Duodenal mucosa (tissue), 2 donors: ENCODE measurements at regions not wholly inside any gene's neighbourhood (a gene's known extent, or its start where the extent isn't known, plus 50 kb on each side); places are given as distances from the start of the nearest gene placed in this dataset.

Experiments
- H3K27ac ChIP-seq: one replicate; pipeline ENCODE4 v1.7.0; 2013; ENCODE audit warnings: low read depth, low read length
- H3K27me3 ChIP-seq, 2 donors: one replicate each; pipeline ENCODE4 v1.7.0; 2013; ENCODE audit warnings: low read length in 2 of 2, control low read depth in 1 of 2; ENCODE audit not compliant: insufficient read depth in 2 of 2, control insufficient read depth in 1 of 2
- H3K36me3 ChIP-seq, 2 donors: one replicate each; pipeline ENCODE4 v1.7.0; 2013; ENCODE audit warnings: low read length in 2 of 2, control low read depth in 1 of 2; ENCODE audit not compliant: insufficient read depth in 2 of 2, control insufficient read depth in 1 of 2
- H3K4me1 ChIP-seq, 2 donors: one replicate each; pipeline ENCODE4 v1.7.0; 2013; ENCODE audit warnings: low read length in 2 of 2, control low read depth in 1 of 2; ENCODE audit not compliant: insufficient read depth in 2 of 2, control insufficient read depth in 1 of 2
- H3K4me3 ChIP-seq, 2 donors: one replicate each; pipeline ENCODE4 v1.7.0; 2013; ENCODE audit warnings: low read length in 2 of 2, low read depth in 1 of 2
- H3K9ac ChIP-seq, 2 donors: one replicate each; pipeline ENCODE4 v1.7.0; 2013; ENCODE audit warnings: low read length in 2 of 2, low read depth in 1 of 2
- H3K9me3 ChIP-seq, 2 donors: one replicate each; pipeline ENCODE4 v1.7.0; 2013; ENCODE audit warnings: low read length in 2 of 2, control low read depth in 1 of 2; ENCODE audit not compliant: control insufficient read depth in 1 of 2

GRCh38 chr1:221559911-221560310 lies 182.0 kb downstream of the DUSP10 start:
- Histone ChIP-seq H3K36me3 (no peaks in the 10 kb centered on the region), H3K27me3 (no peaks in the 10 kb centered on the region), H3K4me1 (no peaks in the 10 kb centered on the region), H3K4me3 (no peak overlapping the region), H3K9me3 (no peaks in the 10 kb centered on the region), H3K9ac (no peak overlapping the region), H3K27ac (no peak overlapping the region)

DNA sequence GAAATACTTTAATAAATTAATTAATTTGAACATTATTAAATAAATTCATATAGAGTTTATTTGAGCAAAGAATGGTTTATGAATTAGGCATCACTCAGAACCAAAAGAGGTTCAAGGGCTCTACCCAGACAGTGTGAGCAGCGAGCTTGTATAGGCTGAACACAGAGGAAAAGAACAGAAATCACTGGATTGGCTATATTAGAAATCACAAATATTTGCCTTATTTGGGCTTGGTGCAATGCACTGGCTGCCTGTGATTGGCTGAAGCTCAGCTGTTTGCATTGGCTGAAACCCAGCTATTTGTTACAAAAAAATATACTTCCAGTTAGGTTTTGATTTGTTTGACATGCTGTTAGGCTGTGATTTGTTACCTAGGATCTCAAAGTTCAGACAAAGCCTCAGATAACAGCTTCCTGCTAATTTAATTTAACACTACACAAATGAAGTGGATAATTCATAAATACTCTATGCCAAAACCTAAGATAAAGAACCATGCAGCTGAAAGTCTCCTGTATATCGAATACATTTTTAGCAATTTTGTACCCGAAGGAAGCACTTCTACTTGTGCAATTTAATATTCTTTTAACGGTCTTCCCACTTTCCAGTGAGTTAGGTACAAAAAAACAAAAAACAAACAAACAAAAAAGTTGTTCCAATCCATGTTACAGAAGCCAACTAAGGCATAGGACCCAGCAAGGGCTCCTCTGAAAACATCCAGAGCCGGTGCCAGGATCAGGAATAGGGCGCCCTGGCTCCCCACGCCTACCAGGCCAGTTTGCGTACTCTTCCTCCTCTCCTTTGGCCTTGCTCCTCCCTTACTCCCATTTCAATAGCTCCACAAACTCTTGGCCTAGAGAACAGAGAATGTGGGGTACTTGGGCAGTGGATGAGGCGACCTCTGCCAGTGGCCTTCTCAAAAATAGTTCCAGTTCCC lies 179.1 kb downstream of the DUSP10 start:
- Histone ChIP-seq H3K36me3 (no peaks in the 10 kb centered on the region), H3K27me3 (no peaks in the 10 kb centered on the region), H3K4me1 (no peaks in the 10 kb centered on the region), H3K9ac (no peak overlapping the region), H3K27ac (no peak overlapping the region), H3K4me3 (no peak overlapping the region), H3K9me3 (no peaks in the 10 kb centered on the region)

- H3K27ac ChIP-seq: no peak overlapping the region
- no peaks in the 10 kb centered on the region for H3K27me3 ChIP-seq
- H3K9ac ChIP-seq: no peak overlapping the region
Measured at GRCh38 chr1:221563476-221563921, 178.4 kb downstream of the DUSP10 start.

DNA sequence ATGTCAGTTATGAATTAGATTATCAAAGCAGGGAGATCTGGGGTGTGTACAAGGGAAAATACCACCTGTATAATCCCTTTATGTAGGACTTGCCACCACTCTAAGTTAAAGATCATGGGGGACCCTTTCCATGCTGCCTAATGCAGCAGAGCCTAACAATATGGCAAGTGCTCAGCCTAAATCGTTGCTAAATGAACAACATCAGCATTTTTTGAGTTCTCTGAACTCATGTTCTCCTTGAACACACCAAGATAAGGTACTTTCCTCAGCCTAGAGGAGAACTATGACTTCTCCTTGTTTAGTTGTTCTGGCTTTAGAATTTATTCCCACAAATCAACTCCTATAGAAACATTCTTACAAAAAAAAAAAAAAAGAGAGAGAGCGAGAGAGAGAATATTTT lies 177.0 kb downstream of the DUSP10 start:
- Histone ChIP-seq H3K9me3 (no peaks in the 10 kb centered on the region), H3K36me3 (no peaks in the 10 kb centered on the region), H3K27me3 (no peaks in the 10 kb centered on the region), H3K4me1 (no peaks in the 10 kb centered on the region), H3K4me3 (no peak overlapping the region), H3K27ac (no peak overlapping the region), H3K9ac (no peak overlapping the region)

More at GRCh38 chr1:221563476-221563921, 178.4 kb downstream of the DUSP10 start:
- no peaks in the 10 kb centered on the region for H3K4me1 ChIP-seq
- H3K4me3 ChIP-seq: no peak overlapping the region
- H3K9me3 ChIP-seq: no peaks in the 10 kb centered on the region
- H3K36me3 ChIP-seq: no peaks in the 10 kb centered on the region

- H3K36me3 ChIP-seq: no peaks in the 10 kb centered on the region
- H3K27me3 ChIP-seq: no peaks in the 10 kb centered on the region
- no peaks in the 10 kb centered on the region for H3K4me1 ChIP-seq
- no peaks in the 10 kb centered on the region for H3K9me3 ChIP-seq
- H3K9ac ChIP-seq: no peak overlapping the region
- H3K4me3 ChIP-seq: no peak overlapping the region
- H3K27ac ChIP-seq: no peak overlapping the region
Measured at GRCh38 chr1:221565711-221566110, 176.2 kb downstream of the DUSP10 start.

GRCh38 chr1:221567859-221568507 lies 173.9 kb downstream of the DUSP10 start:
- Histone ChIP-seq H3K27me3 (no peaks in the 10 kb centered on the region), H3K4me1 (no peaks in the 10 kb centered on the region), H3K9me3 (no peaks in the 10 kb centered on the region), H3K36me3 (no peaks in the 10 kb centered on the region), H3K4me3 (no peak overlapping the region), H3K9ac (no peak overlapping the region), H3K27ac (no peak overlapping the region)

DNA sequence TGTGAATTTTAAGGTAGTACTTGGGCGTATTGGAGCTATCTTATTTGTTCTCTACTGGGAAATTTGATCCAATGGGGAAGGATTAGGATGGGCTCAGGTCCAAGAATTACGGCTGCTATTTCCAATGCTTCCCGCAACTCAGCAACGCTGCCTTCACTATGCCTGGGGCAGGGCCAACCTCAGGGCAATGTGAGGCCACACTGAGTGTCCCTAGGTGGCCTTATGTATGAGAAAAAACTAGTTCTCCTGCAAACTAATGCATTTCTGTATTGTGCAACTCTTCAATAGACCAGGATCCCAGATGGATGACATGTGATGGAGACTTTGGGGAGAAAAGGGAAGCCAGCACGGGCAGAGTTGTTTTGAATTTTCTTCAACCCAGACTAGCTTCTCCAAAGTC lies 168.1 kb downstream of the DUSP10 start:
- H3K9ac ChIP-seq: no peak overlapping the region
- no peak overlapping the region for H3K27ac ChIP-seq
- no peaks in the 10 kb centered on the region for H3K4me1 ChIP-seq
- no peaks in the 10 kb centered on the region for H3K27me3 ChIP-seq
- H3K4me3 ChIP-seq: no peak overlapping the region
- H3K36me3 ChIP-seq: no peaks in the 10 kb centered on the region
- no peaks in the 10 kb centered on the region for H3K9me3 ChIP-seq

DNA sequence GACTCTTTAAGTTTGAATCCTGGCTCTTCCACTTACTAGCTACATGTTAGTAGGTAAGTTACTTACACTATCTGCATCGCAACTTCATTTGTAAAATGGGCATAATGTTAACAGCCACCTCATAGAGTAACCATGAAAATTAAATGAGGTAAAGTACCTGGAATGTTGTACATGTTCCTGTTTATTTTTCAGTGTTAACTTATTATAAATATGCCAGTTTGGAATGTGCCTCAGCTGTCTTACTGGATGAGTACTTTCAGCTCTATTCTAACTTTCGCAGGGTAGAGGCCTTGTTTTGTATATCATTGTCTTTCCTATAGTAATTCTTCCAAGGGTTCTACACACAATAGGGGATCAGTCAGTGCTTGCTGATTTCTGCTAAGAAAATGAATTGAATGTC lies 167.4 kb downstream of the DUSP10 start:
- Histone ChIP-seq H3K9ac (no peak overlapping the region), H3K36me3 (no peaks in the 10 kb centered on the region), H3K4me1 (no peaks in the 10 kb centered on the region), H3K9me3 (no peaks in the 10 kb centered on the region), H3K4me3 (no peak overlapping the region), H3K27me3 (no peaks in the 10 kb centered on the region), H3K27ac (no peak overlapping the region)

GRCh38 chr1:221575605-221576004 lies 166.3 kb downstream of the DUSP10 start:
- no peak overlapping the region for H3K27ac ChIP-seq
- H3K36me3 ChIP-seq: no peaks in the 10 kb centered on the region
- H3K9ac ChIP-seq: no peak overlapping the region
- no peaks in the 10 kb centered on the region for H3K4me1 ChIP-seq
- no peaks in the 10 kb centered on the region for H3K9me3 ChIP-seq
- H3K4me3 ChIP-seq: no peak overlapping the region
- H3K27me3 ChIP-seq: no peaks in the 10 kb centered on the region

DNA sequence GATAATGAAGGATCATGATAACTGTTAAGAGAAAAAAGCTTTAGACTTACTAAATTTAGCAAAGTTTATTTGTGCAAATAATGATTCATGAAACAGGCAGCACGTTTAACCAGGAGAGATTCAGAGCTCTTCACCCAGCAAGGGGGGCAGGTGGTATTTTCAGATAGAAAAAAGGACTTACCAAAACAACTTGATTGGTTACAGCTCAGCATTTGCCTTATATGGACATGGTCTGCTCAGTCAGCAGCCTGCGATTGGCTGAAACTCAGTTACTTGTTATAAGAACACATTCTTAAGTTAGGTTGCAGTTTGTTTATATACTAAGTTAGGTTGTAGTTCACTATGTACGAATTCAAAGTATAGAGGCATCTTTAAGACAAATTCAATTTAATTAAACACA lies 165.6 kb downstream of the DUSP10 start:
- Histone ChIP-seq H3K36me3 (no peaks in the 10 kb centered on the region), H3K4me3 (no peak overlapping the region), H3K27ac (no peak overlapping the region), H3K9me3 (no peaks in the 10 kb centered on the region), H3K27me3 (no peaks in the 10 kb centered on the region), H3K9ac (no peak overlapping the region), H3K4me1 (no peaks in the 10 kb centered on the region)
